Lung (tissue), 11 donors: ENCODE measurements at regions not wholly inside any gene's neighbourhood (a gene's known extent, or its start where the extent isn't known, plus 50 kb on each side); places are given as distances from the start of the nearest gene placed in this dataset.

Experiments
- ATAC-seq: fragments of 200-7000 bp; cut with Tn5 transposase; one replicate; pipeline ENCODE4 v1.9.1; 2020; ENCODE audit warnings: moderate number of reproducible peaks; ENCODE audit not compliant: insufficient read depth, low FRiP score
- DNase-seq, 3 donors: peaks; one replicate each; pipeline ENCODE4 v3.0.0-alpha.2; 2013 to 2017
- H3K27ac ChIP-seq, 2 donors: one replicate each; pipeline ENCODE4 v1.5.1; 2013; ENCODE audit warnings: mild to moderate bottlenecking in 2 of 2, moderate library complexity in 2 of 2, control low read depth in 1 of 2, inconsistent platforms in 1 of 2, low read depth in 1 of 2, low read length in 1 of 2
- H3K27me3 ChIP-seq, 3 donors: one replicate each; pipeline ENCODE4 v1.5.1; 2013; ENCODE audit warnings: low read length in 2 of 3; ENCODE audit not compliant: control insufficient read depth in 3 of 3, insufficient read depth in 3 of 3
- H3K36me3 ChIP-seq, 4 donors: one replicate each; pipeline ENCODE4 v1.5.1; 2013; ENCODE audit warnings: low read length in 4 of 4, mild to moderate bottlenecking in 1 of 4, moderate library complexity in 1 of 4; ENCODE audit not compliant: control insufficient read depth in 4 of 4, insufficient read depth in 4 of 4
- H3K4me1 ChIP-seq, 5 donors: one replicate each; pipeline ENCODE4 v1.5.1; 2013; ENCODE audit warnings: low read length in 5 of 5, mild to moderate bottlenecking in 2 of 5, moderate library complexity in 1 of 5; ENCODE audit not compliant: control insufficient read depth in 5 of 5, insufficient read depth in 5 of 5
- H3K4me3 ChIP-seq: one replicate; pipeline ENCODE4 v1.5.1; 2013; ENCODE audit warnings: mild to moderate bottlenecking, control low read depth, moderate library complexity
- H3K9ac ChIP-seq, 2 donors: one replicate each; pipeline ENCODE4 v1.5.1; 2013; ENCODE audit warnings: low read length in 2 of 2, control low read depth in 1 of 2; ENCODE audit not compliant: insufficient read depth in 1 of 2
- H3K9me3 ChIP-seq, 4 donors: one replicate each; pipeline ENCODE4 v1.5.1; 2013; ENCODE audit warnings: low read length in 3 of 4, mild to moderate bottlenecking in 1 of 4, moderate library complexity in 1 of 4; ENCODE audit not compliant: control insufficient read depth in 4 of 4, insufficient read depth in 3 of 4
- WGBS, 2 donors: extraction: QIAGEN DNeasy Blood & Tissue Kit; methylation state at CpG; one replicate each; pipeline ENCODE4 v1.1.7; 2013; 5-methylcytosine and 5-hydroxymethylcytosine counted together
- TF ChIP-seq, protein P1 (sequence below): IDR thresholded peaks from 2 replicates; pipeline ENCODE4 v1.5.1; 2012; ENCODE audit warnings: mild to moderate bottlenecking; ENCODE audit errors: control extremely low read depth, extremely low read depth
- donor health status: control.
- donor health status: control.
- donor health status: Bipolar disorder and iron deficiency.
- donor health status: healthy.
- donor health status: DM: yes; HTN: yes; CAD: no.

GRCh38 chr3:35081899-35082298 is 557.4 kb upstream of the ARPP21 start:
- Histone ChIP-seq H3K9ac (no peak overlapping the region), H3K9me3 (no peaks in the 10 kb centered on the region), H3K4me1 (no peaks in the 10 kb centered on the region), H3K4me3 (no peak overlapping the region), H3K27me3 (no peaks in the 10 kb centered on the region), H3K36me3 (no peaks in the 10 kb centered on the region), H3K27ac (no peak overlapping the region)
- DNase-seq (no peak), ATAC-seq (no peak)
- WGBS, 2 donors, result 79 to 87% methylated on average over 1 of the region's 1 CpG
- TF ChIP-seq, protein P1, sequence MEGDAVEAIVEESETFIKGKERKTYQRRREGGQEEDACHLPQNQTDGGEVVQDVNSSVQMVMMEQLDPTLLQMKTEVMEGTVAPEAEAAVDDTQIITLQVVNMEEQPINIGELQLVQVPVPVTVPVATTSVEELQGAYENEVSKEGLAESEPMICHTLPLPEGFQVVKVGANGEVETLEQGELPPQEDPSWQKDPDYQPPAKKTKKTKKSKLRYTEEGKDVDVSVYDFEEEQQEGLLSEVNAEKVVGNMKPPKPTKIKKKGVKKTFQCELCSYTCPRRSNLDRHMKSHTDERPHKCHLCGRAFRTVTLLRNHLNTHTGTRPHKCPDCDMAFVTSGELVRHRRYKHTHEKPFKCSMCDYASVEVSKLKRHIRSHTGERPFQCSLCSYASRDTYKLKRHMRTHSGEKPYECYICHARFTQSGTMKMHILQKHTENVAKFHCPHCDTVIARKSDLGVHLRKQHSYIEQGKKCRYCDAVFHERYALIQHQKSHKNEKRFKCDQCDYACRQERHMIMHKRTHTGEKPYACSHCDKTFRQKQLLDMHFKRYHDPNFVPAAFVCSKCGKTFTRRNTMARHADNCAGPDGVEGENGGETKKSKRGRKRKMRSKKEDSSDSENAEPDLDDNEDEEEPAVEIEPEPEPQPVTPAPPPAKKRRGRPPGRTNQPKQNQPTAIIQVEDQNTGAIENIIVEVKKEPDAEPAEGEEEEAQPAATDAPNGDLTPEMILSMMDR, result no peak

DNA sequence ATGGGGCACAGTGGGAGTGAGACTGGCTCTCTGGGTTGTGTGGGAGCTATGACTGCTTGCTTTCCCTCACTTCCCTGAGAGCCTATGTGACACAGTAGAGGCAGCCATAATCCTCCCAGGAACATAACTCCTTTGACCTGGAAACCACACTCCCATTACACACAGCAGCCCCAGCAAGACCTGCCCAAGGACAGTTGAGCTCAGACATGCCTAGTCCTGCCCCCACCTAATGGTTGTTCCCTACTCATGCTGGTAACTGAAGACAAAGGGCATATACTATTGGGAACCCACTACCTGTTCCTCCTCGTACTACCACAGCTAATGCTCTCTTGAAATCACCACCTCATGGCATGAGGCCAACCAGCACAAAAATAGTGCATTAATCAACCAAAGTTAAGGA is 550.4 kb upstream of the ARPP21 start:
- TF ChIP-seq, protein P1, result no peak
- H3K4me3 ChIP-seq, result no peak overlapping the region
- no peak for ATAC-seq
- peaks cover 0 to 5% (median 2%) of the 10 kb centered on the region in 4 donors for H3K9me3 ChIP-seq
- no peak overlapping the region for H3K9ac ChIP-seq
- DNase-seq, result no peak
- no peak overlapping the region for H3K27ac ChIP-seq
- H3K36me3 ChIP-seq, result no peaks in the 10 kb centered on the region
- no peaks in the 10 kb centered on the region for H3K27me3 ChIP-seq
- H3K4me1 ChIP-seq, result no peaks in the 10 kb centered on the region
- WGBS, 2 donors, result 72 to 83% methylated on average over 1 of the region's 1 CpG

GRCh38 chr3:35114686-35115085 is 524.6 kb upstream of the ARPP21 start:
- Histone ChIP-seq H3K36me3 (no peaks in the 10 kb centered on the region), H3K9me3 (no peaks in the 10 kb centered on the region), H3K9ac (no peak overlapping the region), H3K27ac (no peak overlapping the region), H3K4me1 (no peaks in the 10 kb centered on the region), H3K27me3 (no peaks in the 10 kb centered on the region), H3K4me3 (no peak overlapping the region)
- ATAC-seq, result no peak
- WGBS, 2 donors, result 91 to 93% methylated on average over 3 of the region's 3 CpGs
- TF ChIP-seq, protein P1, result no peak
- no peak for DNase-seq

- DNase-seq (no peak), ATAC-seq (no peak)
- Histone ChIP-seq H3K36me3 (no peaks in the 10 kb centered on the region), H3K9ac (no peak overlapping the region), H3K4me1 (no peaks in the 10 kb centered on the region), H3K27ac (no peak overlapping the region), H3K27me3 (no peaks in the 10 kb centered on the region), H3K4me3 (no peak overlapping the region), H3K9me3 (no peaks in the 10 kb centered on the region)
- TF ChIP-seq, protein P1, result no peak
Observed at GRCh38 chr3:35120026-35120425, 519.3 kb upstream of the ARPP21 start.
